ENCODE measurements at regions not wholly inside any gene's neighbourhood (a gene's known extent, or its start where the extent isn't known, plus 50 kb on each side); places are given as distances from the start of the nearest gene placed in this dataset.

DNA sequence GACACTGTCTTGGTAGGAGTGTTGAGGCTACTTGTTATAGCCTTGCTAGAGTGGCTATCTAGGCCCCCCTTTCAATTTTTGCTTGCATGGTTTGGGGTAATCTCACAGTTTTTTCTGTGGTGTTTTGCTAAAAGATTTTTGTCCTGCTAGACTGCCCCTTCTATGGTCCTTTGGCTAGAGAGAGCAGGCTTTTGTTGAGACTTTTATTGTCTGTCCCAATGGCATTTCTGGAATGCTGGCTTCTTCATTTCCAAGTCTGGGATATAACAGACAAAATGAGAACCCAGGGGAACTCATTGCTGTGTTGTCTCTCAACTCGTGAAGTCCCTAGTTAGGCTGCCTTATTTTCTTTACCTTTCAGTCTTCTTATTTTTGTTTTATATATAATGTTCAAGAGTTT, 160.2 kb upstream of the ZC4H2 start:
- TF ChIP-seq NR2C1 (IDR thresholded peaks at IDR 0.05) = no peak
- no peak for TF ChIP-seq NR2C1 (tag; IDR thresholded peaks at IDR 0.05)
- no peak for TF ChIP-seq ZNF280A (IDR thresholded peaks at IDR 0.05; ENCODE audit: low read depth, partially characterized antibody)

All from K562 (cell line).